A549 (cell line): ENCODE measurements at regions not wholly inside any gene's neighbourhood (a gene's known extent, or its start where the extent isn't known, plus 50 kb on each side); places are given as distances from the start of the nearest gene placed in this dataset.

Experiments used
- MYC ChIP-seq: IDR thresholded peaks from 2 replicates; pipeline ENCODE4 v1.6.1; 2012; ENCODE audit warnings: mild to moderate bottlenecking, inconsistent platforms, low read length, improper control_type of control experiment, borderline replicate concordance
- POLR2A ChIP-seq: IDR thresholded peaks from 2 replicates; pipeline ENCODE4 v1.6.1; 2012; ENCODE audit warnings: mild to moderate bottlenecking, low read length
- RAD21 ChIP-seq, 2 experiments: fragments of >200 bp in 1 of 2; sonication (Bioruptor Twin) in 1 of 2; formaldehyde crosslinking in 1 of 2; IDR thresholded peaks in 1 of 2; conservative IDR thresholded peaks in 1 of 2; 2 replicates in 1 of 2; 3 replicates in 1 of 2; pipeline ENCODE4 v1.6.1; 2012 to 2018; ENCODE audit warnings: inconsistent platforms in 1 of 2
- RCOR1 ChIP-seq: fragments of 150-350 bp; IDR thresholded peaks from 2 replicates; pipeline ENCODE4 v1.6.1; 2014; ENCODE audit warnings: antibody characterized with exemption, low read length, low read depth
- TF ChIP-seq, protein P1 (sequence below): IDR thresholded peaks from 2 replicates; pipeline ENCODE4 v1.6.1; 2012
- TF ChIP-seq, protein P2 (sequence below): fragments of >200 bp; sonication (Bioruptor Twin); formaldehyde crosslinking; IDR thresholded peaks from 3 replicates; pipeline ENCODE4 v1.5.1; 2016
- TF ChIP-seq, protein P3 (sequence below): IDR thresholded peaks from 2 replicates; pipeline ENCODE4 v1.6.1; 2012
- TF ChIP-seq, protein P4 (sequence below): fragments of 250-450 bp; sonication (Bioruptor Pico); IDR thresholded peaks from 2 replicates; pipeline ENCODE4 v1.5.0; 2021; ENCODE audit warnings: mild to moderate bottlenecking, moderate library complexity, borderline replicate concordance
- TF ChIP-seq, protein P5 (sequence below): fragments of >200 bp; sonication (Bioruptor Twin); formaldehyde crosslinking; IDR thresholded peaks from 2 replicates; pipeline ENCODE4 v1.6.1; 2016

DNA sequence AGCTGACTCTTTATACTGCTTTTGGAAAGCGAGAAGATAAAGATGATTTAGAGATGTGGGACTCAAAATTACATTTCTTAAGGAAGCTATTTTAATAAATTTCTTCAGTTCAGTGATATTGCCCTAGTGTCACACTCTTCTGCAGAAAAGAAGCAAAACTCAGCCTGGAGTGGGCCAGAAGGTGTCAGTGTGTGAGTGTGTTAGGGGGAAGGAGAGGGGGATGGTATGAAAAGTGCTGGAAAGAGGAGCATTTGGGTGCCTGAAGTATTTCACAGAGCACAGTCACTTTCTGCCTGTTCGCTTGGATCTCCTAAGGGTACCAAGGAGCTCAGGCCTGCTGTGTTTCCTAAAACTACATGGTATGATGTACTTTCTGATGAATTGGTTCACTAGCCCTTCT is 84.5 kb upstream of the FRY start:
- TF ChIP-seq MYC (no peak), RCOR1 (no peak), RAD21 (conservative IDR thresholded peaks at IDR 0.05 in 1 of 2, IDR thresholded peaks at IDR 0.05 in 1 of 2) (no peak), POLR2A (no peak)
- TF ChIP-seq, protein P1, sequence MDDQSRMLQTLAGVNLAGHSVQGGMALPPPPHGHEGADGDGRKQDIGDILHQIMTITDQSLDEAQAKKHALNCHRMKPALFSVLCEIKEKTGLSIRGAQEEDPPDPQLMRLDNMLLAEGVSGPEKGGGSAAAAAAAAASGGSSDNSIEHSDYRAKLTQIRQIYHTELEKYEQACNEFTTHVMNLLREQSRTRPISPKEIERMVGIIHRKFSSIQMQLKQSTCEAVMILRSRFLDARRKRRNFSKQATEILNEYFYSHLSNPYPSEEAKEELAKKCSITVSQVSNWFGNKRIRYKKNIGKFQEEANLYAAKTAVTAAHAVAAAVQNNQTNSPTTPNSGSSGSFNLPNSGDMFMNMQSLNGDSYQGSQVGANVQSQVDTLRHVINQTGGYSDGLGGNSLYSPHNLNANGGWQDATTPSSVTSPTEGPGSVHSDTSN: no peak
- TF ChIP-seq, protein P2, sequence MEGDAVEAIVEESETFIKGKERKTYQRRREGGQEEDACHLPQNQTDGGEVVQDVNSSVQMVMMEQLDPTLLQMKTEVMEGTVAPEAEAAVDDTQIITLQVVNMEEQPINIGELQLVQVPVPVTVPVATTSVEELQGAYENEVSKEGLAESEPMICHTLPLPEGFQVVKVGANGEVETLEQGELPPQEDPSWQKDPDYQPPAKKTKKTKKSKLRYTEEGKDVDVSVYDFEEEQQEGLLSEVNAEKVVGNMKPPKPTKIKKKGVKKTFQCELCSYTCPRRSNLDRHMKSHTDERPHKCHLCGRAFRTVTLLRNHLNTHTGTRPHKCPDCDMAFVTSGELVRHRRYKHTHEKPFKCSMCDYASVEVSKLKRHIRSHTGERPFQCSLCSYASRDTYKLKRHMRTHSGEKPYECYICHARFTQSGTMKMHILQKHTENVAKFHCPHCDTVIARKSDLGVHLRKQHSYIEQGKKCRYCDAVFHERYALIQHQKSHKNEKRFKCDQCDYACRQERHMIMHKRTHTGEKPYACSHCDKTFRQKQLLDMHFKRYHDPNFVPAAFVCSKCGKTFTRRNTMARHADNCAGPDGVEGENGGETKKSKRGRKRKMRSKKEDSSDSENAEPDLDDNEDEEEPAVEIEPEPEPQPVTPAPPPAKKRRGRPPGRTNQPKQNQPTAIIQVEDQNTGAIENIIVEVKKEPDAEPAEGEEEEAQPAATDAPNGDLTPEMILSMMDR: no peak
- TF ChIP-seq, protein P3, sequence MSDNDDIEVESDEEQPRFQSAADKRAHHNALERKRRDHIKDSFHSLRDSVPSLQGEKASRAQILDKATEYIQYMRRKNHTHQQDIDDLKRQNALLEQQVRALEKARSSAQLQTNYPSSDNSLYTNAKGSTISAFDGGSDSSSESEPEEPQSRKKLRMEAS: no peak
- TF ChIP-seq, protein P4, sequence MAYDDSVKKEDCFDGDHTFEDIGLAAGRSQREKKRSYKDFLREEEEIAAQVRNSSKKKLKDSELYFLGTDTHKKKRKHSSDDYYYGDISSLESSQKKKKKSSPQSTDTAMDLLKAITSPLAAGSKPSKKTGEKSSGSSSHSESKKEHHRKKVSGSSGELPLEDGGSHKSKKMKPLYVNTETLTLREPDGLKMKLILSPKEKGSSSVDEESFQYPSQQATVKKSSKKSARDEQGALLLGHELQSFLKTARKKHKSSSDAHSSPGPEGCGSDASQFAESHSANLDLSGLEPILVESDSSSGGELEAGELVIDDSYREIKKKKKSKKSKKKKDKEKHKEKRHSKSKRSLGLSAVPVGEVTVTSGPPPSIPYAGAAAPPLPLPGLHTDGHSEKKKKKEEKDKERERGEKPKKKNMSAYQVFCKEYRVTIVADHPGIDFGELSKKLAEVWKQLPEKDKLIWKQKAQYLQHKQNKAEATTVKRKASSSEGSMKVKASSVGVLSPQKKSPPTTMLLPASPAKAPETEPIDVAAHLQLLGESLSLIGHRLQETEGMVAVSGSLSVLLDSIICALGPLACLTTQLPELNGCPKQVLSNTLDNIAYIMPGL (CRISPR knock-in tag): no peak
- TF ChIP-seq, protein P5, sequence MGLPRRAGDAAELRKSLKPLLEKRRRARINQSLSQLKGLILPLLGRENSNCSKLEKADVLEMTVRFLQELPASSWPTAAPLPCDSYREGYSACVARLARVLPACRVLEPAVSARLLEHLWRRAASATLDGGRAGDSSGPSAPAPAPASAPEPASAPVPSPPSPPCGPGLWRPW: no peak
